ENCODE measurements at regions not wholly inside any gene's neighbourhood (a gene's known extent, or its start where the extent isn't known, plus 50 kb on each side); places are given as distances from the start of the nearest gene placed in this dataset.

GRCh38 chr4:22336822-22337221 lies 179.0 kb downstream of the ADGRA3 start:
- DNase-seq (ENCODE audit: extremely low read depth, low read depth): no peak
- TF ChIP-seq CTCF (IDR thresholded peaks at IDR 0.05; ENCODE audit: low read depth, low read length): no peak

DNA sequence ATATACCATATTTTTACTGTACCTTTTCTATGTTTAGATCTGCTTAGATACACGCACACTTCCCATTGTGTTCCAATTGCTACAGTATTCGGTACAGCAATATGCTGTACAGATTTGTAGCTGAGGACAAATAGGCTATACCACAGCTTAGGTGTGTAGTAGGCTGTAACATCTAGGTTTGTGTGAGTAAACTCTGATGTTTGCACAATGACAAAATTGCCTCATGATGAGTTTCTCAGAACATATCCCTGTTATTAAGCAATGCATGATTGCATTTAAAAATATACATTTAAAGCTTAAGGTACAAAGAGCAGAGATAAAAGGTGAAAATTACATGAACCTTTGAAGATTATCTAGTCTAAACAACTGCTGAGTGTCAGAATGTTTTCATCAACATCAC lies 181.7 kb downstream of the ADGRA3 start:
- TF ChIP-seq CTCF (IDR thresholded peaks at IDR 0.05; ENCODE audit: low read depth, low read length): no peak

DNA sequence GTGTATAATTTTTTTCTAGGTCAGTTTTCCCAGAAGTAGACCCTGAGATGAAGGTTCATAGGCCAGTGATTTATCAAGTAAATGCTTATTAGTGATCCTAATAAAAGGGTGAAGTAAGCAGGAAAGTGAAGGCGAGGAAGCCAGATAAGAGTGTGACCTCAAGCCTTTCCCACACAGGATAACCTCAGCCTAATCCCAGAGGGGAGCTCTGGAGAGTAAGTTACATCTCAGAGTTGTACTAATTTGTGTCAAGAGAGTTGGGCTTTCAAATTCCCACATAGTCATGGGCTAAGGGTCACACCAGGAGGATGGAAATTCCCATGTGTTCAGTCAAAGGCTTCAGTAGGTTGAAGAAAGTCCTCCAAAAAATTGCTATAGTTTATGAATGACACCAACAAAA lies 191.4 kb downstream of the ADGRA3 start:
- no peak for TF ChIP-seq CTCF (IDR thresholded peaks at IDR 0.05; ENCODE audit: low read depth, low read length)
- DNase-seq (ENCODE audit: extremely low read depth, low read depth): no peak

More for the DNA sequence above, 181.7 kb downstream of the ADGRA3 start:
- DNase-seq (ENCODE audit: extremely low read depth, low read depth): no peak

DNA sequence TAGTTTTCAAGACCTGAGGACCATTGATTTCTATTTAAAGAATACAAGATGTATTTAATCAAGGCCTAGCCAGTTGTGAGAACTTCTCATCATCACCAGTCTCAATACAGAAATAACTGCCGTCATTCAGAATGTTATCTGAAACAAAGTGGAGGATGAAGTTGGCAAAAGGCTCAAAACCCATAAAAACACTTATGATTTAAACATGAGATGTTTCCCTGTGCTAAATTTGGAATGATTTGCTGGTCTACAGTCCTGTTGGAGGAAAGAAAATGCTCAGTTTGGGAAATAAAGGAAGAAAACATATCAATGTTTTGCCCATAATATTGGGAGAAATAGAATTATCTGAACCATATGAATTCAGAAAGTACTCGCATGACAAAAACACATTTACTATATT lies 192.2 kb downstream of the ADGRA3 start:
- DNase-seq (ENCODE audit: extremely low read depth, low read depth): no peak
- TF ChIP-seq CTCF (IDR thresholded peaks at IDR 0.05; ENCODE audit: low read depth, low read length): no peak

- TF ChIP-seq CTCF (IDR thresholded peaks at IDR 0.05; ENCODE audit: low read depth, low read length): no peak
- DNase-seq (ENCODE audit: extremely low read depth, low read depth): no peak
Observed at GRCh38 chr4:22322996-22323395, 192.9 kb downstream of the ADGRA3 start.

GRCh38 chr4:22315628-22316027 lies 200.2 kb downstream of the ADGRA3 start:
- DNase-seq (ENCODE audit: extremely low read depth, low read depth): no peak
- no peak for TF ChIP-seq CTCF (IDR thresholded peaks at IDR 0.05; ENCODE audit: low read depth, low read length)

DNA sequence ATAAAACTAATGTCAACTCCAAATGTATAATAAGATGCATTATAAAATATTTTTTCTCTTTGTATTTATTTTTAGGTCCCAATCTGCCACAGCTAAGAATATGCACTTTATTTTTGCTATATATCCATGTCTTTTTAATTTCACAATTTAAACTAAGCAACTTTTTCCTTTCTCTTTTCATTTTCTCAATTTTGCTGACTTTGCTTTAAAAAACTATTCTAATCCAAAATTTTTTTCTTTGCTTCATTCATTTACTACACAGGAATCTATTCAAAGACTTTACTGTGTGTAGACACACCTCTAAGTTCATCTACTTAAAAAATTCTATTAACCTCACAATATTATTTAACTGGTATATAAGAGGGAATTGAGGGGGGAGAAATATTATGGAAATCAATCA lies 201.9 kb downstream of the ADGRA3 start:
- TF ChIP-seq CTCF (IDR thresholded peaks at IDR 0.05; ENCODE audit: low read depth, low read length): no peak
- no peak for DNase-seq (ENCODE audit: extremely low read depth, low read depth)
